K562 (cell line): ENCODE measurements at regions not wholly inside any gene's neighbourhood (a gene's known extent, or its start where the extent isn't known, plus 50 kb on each side); places are given as distances from the start of the nearest gene placed in this dataset.

Experiments
- ATAC-seq: fragments of 200-7000 bp; cut with Tn5 transposase; 3 replicates; pipeline ENCODE4 v1.9.1; 2020; ENCODE audit warnings: moderate library complexity
- BruUV-seq: library from RNA; stranded (reverse); fragments of 400-500 nt; replicated peaks from 2 replicates; lab custom pipeline; 2021; lab: Mats Ljungman, UMichigan
- CTCF ChIA-PET: fragments of 300-600 bp; formaldehyde crosslinking; extraction: SDS; loops from one replicate; lab custom pipeline; 2021; ENCODE audit warnings: low intra/inter-chr PET ratio; lab: Yijun Ruan, JAX
- POLR2A ChIA-PET: fragments of 300-600, 350-650 bp; sonication (Branson Sonifier 250); formaldehyde crosslinking; extraction: SDS; loops from one replicate; lab custom pipeline; 2021; ENCODE audit warnings: antibody characterized with exemption, inconsistent platforms; lab: Yijun Ruan, JAX
- DNase-seq, 4 experiments: peaks; one replicate each; pipeline versions ENCODE4 v3.0.0 to v3.0.0-alpha.2; 2011 to 2018; ENCODE audit warnings: low spot score in 3 of 4, mixed read lengths in 3 of 4; ENCODE audit errors: extremely low read depth in 1 of 4
- FAIRE-seq: peaks from 2 replicates; lab custom pipeline; 2011; peaks lifted over from hg19 to GRCh38; lab: Jason Lieb, UNC
- H2AFZ ChIP-seq: 2 replicates; pipeline ENCODE4 v1.6.0; 2011; ENCODE audit warnings: low read depth, low read length, control low read depth, inconsistent platforms
- H3K27ac ChIP-seq: fragments of 200-600 bp; 3 replicates; pipeline ENCODE4 v1.8.0; 2011; ENCODE audit warnings: low read depth, mild to moderate bottlenecking, control low read depth, inconsistent platforms, low read length, moderate library complexity, mixed read lengths; ENCODE audit errors: extremely low read depth
- H3K27me3 ChIP-seq, 2 experiments: fragments of 300-600 bp in 1 of 2; 2 replicates in 1 of 2; 3 replicates in 1 of 2; pipeline versions ENCODE4 v1.6.0 to v1.8.0; 2011; ENCODE audit warnings: inconsistent platforms in 2 of 2, low read length in 2 of 2, mild to moderate bottlenecking in 1 of 2, mixed read lengths in 1 of 2, moderate library complexity in 1 of 2; ENCODE audit not compliant: control insufficient read depth in 2 of 2, insufficient read depth in 2 of 2
- H3K36me3 ChIP-seq: fragments of 300-600 bp; 3 replicates; pipeline ENCODE4 v1.8.0; 2011; ENCODE audit warnings: mild to moderate bottlenecking, low read length, inconsistent platforms; ENCODE audit not compliant: control insufficient read depth, insufficient read depth
- H3K4me1 ChIP-seq, 2 experiments: fragments of 200-600 bp in 1 of 2; replicated peaks in 1 of 2; 2 replicates in 1 of 2; 3 replicates in 1 of 2; pipeline versions ENCODE4 v1.5.1 to v1.8.0; 2011; ENCODE audit warnings: inconsistent platforms in 2 of 2, low read length in 2 of 2, mild to moderate bottlenecking in 1 of 2, mixed read lengths in 1 of 2, moderate library complexity in 1 of 2; ENCODE audit not compliant: control insufficient read depth in 2 of 2, insufficient read depth in 2 of 2
- H3K4me2 ChIP-seq: 2 replicates; pipeline ENCODE4 v1.6.1; 2011; ENCODE audit warnings: low read length, control low read depth, inconsistent platforms, mixed read lengths; ENCODE audit not compliant: insufficient read depth
- H3K4me3 ChIP-seq: fragments of 200-600 bp; sonication (generic), shearing (Covaris generic); 2 replicates; pipeline ENCODE4 v1.5.1; 2016; ENCODE audit warnings: control low read depth, inconsistent platforms
- H3K79me2 ChIP-seq: fragments of 200-600 bp; 3 replicates; pipeline ENCODE4 v1.8.0; 2011; ENCODE audit warnings: low read length, inconsistent platforms; ENCODE audit not compliant: control insufficient read depth, insufficient read depth
- H3K9ac ChIP-seq, 2 experiments: 2 replicates each; pipeline versions ENCODE4 v1.6.0 to v1.6.1; 2011; ENCODE audit warnings: low read depth in 2 of 2, low read length in 2 of 2, control low read depth in 1 of 2, inconsistent platforms in 1 of 2, mild to moderate bottlenecking in 1 of 2, mixed read lengths in 1 of 2; ENCODE audit not compliant: insufficient read depth in 1 of 2
- H3K9me1 ChIP-seq: one replicate; pipeline ENCODE4 v1.6.0; 2011; ENCODE audit warnings: inconsistent platforms, mild to moderate bottlenecking, low read length, moderate library complexity; ENCODE audit not compliant: control insufficient read depth, insufficient read depth
- H3K9me3 ChIP-seq: replicated peaks from 2 replicates; pipeline ENCODE4 v1.5.1; 2011; ENCODE audit warnings: low read depth, low read length, inconsistent platforms; ENCODE audit not compliant: control insufficient read depth, insufficient read depth
- H4K20me1 ChIP-seq: replicated peaks from 2 replicates; pipeline ENCODE4 v1.6.1; 2011; ENCODE audit warnings: low read length, inconsistent platforms, mixed read lengths; ENCODE audit not compliant: control insufficient read depth, insufficient read depth
- FOXJ2 ChIP-seq: fragments of 200-800 bp; sonication (Bioruptor generic); IDR thresholded peaks from 2 replicates; pipeline ENCODE4 v1.6.1; 2016; ENCODE audit warnings: missing genetic modification characterization, missing compliant biosample characterization
- NCOR1 ChIP-seq: fragments of 450-650 bp; IDR thresholded peaks from 2 replicates; pipeline ENCODE4 v1.6.1; 2016; ENCODE audit warnings: mild to moderate bottlenecking, moderate library complexity
- NR2C1 ChIP-seq, 2 experiments: fragments of 450-650 bp; IDR thresholded peaks; 2 replicates each; pipeline ENCODE4 v1.6.1; 2017; ENCODE audit warnings: mild to moderate bottlenecking in 2 of 2, antibody characterized with exemption in 1 of 2, inconsistent platforms in 1 of 2, missing compliant biosample characterization in 1 of 2, missing genetic modification characterization in 1 of 2
- ZFP36 ChIP-seq: fragments of 150-350 bp; IDR thresholded peaks from 2 replicates; pipeline ENCODE4 v1.6.1; 2018; ENCODE audit warnings: low read length, low read depth; ENCODE audit not compliant: partially characterized antibody
- ZNF589 ChIP-seq: fragments of 200-800 bp; sonication (Bioruptor generic); IDR thresholded peaks from 2 replicates; pipeline ENCODE4 v1.6.1; 2016; ENCODE audit warnings: low read depth, missing genetic modification characterization, missing compliant biosample characterization
- ZNF830 ChIP-seq: fragments of 250-450 bp; sonication (Bioruptor Pico); IDR thresholded peaks from 2 replicates; pipeline ENCODE4 v1.5.0; 2021; ENCODE audit warnings: mild to moderate bottlenecking
- WGBS: fragments of 100-300 bp; shearing (Covaris generic); methylation state at CpG from one replicate; pipeline ENCODE4 v1.1.6; 2016; ENCODE audit warnings: low coverage, mixed read lengths; ENCODE audit not compliant: insufficient coverage; ENCODE audit errors: missing lambda C conversion rate; 5-methylcytosine and 5-hydroxymethylcytosine counted together
- in situ Hi-C: fragments of 300-500 bp; cut with MboI; formaldehyde crosslinking; loops from 4 replicates; pipeline ENCODE4 v1.15.0; 2018; ENCODE audit warnings: inconsistent platforms, mixed read lengths
- intact Hi-C: fragments of 100-400 bp; cut with micrococcal nuclease; formaldehyde crosslinking; loops from 2 replicates; pipeline ENCODE4 v1.14.2; 2022
- TF ChIP-seq, protein P1 (sequence below): sonication (generic); formaldehyde crosslinking; IDR thresholded peaks from 2 replicates; pipeline ENCODE4 v1.8.0; 2023; ENCODE audit warnings: mild to moderate bottlenecking, missing genetic modification reagents
- TF ChIP-seq, protein P2 (sequence below): IDR thresholded peaks from 2 replicates; pipeline ENCODE4 v1.6.1; 2016; ENCODE audit warnings: missing genetic modification characterization, missing compliant biosample characterization
- TF ChIP-seq, protein P3 (sequence below): fragments of 450-650 bp; formaldehyde crosslinking; IDR thresholded peaks from 2 replicates; pipeline ENCODE4 v1.4.0; 2020; ENCODE audit warnings: mild to moderate bottlenecking, mixed read lengths

DNA sequence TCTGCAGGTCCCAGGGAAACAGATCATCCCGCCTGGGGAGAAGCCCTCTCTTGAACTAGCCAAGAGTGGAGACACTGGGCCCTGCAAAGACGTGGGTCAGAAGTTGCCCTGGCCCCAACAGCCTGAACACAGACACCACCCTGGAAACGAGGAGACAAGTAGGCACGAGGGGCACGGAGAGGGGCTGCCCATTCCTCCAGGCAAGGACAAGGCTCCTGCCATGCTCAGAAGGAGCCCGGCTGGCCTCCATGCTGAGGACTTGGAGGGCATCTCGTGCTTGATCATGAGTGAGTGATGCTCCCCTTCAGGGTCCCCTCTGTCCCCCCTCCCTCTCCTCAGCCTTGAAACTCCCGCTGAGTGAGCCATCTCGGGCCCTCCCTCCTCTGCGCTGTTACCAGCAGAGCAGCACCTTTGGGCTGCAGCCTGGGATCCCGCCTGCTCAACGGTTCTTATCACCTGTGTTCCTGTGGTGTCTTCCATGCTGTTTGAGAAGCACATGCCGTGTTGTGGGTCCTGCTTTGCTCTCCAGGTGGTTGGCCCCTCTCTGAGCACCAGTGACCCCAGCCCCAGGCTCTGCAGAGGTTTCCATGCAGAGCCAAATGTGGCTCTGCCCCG is 544.3 kb downstream of the TCERG1L start (continued):
- TF ChIP-seq, protein P1, sequence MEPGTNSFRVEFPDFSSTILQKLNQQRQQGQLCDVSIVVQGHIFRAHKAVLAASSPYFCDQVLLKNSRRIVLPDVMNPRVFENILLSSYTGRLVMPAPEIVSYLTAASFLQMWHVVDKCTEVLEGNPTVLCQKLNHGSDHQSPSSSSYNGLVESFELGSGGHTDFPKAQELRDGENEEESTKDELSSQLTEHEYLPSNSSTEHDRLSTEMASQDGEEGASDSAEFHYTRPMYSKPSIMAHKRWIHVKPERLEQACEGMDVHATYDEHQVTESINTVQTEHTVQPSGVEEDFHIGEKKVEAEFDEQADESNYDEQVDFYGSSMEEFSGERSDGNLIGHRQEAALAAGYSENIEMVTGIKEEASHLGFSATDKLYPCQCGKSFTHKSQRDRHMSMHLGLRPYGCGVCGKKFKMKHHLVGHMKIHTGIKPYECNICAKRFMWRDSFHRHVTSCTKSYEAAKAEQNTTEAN (CRISPR knock-in tag), result no peak
- TF ChIP-seq NCOR1, result no peak
- TF ChIP-seq ZNF830 (CRISPR knock-in tag), result no peak
- no peak for TF ChIP-seq NR2C1 (IDR thresholded peaks at IDR 0.05)
- TF ChIP-seq NR2C1 (tag; IDR thresholded peaks at IDR 0.05), result no peak

DNA sequence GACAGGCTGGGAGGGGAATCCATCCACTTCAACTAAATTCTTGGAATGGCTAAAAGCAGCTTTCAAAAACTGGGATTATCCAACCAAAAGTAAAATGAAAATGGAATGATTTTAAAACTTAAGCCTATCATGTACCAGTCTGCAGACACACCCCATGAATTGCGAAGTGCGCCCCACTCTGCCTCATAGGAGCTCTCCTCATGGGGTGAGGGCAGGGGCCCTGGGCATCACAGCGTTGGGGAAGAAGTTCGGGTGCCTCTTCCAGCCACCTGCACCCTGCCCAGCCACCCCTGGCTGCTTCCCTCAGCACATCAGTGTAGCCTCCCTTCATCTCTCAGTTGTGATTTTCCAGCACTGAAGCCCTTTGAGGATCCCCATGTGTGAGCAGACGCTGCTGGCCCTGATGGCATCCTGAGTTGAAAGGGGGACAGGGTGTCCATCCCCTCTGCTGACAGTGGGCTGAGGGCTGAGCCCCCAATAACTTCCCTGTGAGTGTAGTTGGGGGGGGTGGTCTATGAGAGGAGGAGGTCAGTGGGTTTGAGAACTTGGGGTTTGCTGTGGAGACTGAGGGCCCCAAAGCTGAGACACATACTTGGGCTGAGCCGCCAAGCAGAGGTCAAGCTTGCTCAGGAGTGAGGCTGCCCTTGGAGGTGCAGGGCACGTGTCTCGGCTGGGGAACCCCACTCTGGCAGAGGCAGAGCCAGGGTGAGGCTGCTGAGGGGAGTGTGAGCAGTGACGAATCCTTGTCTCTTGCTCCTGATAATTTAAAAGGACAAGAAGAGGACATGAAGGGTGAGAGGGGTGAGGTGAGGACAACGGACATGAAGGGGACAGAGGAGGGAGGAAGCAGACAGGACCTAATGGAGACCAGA is 542.1 kb downstream of the TCERG1L start:
- H3K4me2 ChIP-seq, result no peak overlapping the region
- ChIA-PET CTCF (no interaction called here), POLR2A (no interaction called here)
- intact Hi-C loops, result no loop called here
- no peak for DNase-seq
- H3K9me3 ChIP-seq, result no peaks in the 10 kb centered on the region
- no peak overlapping the region for H3K4me3 ChIP-seq
- H3K27me3 ChIP-seq, result no peaks in the 10 kb centered on the region; a peak in 1 of 5 replicates
- TF ChIP-seq FOXJ2 (no peak), ZFP36 (no peak), ZNF589 (CRISPR knock-in tag) (no peak)
- TF ChIP-seq, protein P2, sequence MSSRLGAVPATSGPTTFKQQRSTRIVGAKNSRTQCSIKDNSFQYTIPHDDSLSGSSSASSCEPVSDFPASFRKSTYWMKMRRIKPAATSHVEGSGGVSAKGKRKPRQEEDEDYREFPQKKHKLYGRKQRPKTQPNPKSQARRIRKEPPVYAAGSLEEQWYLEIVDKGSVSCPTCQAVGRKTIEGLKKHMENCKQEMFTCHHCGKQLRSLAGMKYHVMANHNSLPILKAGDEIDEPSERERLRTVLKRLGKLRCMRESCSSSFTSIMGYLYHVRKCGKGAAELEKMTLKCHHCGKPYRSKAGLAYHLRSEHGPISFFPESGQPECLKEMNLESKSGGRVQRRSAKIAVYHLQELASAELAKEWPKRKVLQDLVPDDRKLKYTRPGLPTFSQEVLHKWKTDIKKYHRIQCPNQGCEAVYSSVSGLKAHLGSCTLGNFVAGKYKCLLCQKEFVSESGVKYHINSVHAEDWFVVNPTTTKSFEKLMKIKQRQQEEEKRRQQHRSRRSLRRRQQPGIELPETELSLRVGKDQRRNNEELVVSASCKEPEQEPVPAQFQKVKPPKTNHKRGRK (tag), result no peak
- TF ChIP-seq, protein P3, sequence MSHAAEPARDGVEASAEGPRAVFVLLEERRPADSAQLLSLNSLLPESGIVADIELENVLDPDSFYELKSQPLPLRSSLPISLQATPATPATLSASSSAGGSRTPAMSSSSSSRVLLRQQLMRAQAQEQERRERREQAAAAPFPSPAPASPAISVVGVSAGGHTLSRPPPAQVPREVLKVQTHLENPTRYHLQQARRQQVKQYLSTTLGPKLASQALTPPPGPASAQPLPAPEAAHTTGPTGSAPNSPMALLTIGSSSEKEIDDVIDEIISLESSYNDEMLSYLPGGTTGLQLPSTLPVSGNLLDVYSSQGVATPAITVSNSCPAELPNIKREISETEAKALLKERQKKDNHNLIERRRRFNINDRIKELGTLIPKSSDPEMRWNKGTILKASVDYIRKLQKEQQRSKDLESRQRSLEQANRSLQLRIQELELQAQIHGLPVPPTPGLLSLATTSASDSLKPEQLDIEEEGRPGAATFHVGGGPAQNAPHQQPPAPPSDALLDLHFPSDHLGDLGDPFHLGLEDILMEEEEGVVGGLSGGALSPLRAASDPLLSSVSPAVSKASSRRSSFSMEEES (CRISPR knock-in tag), result no peak
- H3K79me2 ChIP-seq, result no peaks in the 10 kb centered on the region
- H3K4me1 ChIP-seq, result no peaks in the 10 kb centered on the region
- no peak overlapping the region for H3K27ac ChIP-seq
- FAIRE-seq, result no peak
- WGBS, result 3% methylated on average over 9 of the region's 10 CpGs
- no TSS peak for BruUV-seq
- no peak overlapping the region for H2AFZ ChIP-seq
- no peak overlapping the region for H3K9ac ChIP-seq
- no peaks in the 10 kb centered on the region for H3K9me1 ChIP-seq
- H4K20me1 ChIP-seq, result no peaks in the 10 kb centered on the region
- H3K36me3 ChIP-seq, result no peaks in the 10 kb centered on the region
- in situ Hi-C loops, result no loop called here
- ATAC-seq, result no peak
